ENCODE measurements at regions not wholly inside any gene's neighbourhood (a gene's known extent, or its start where the extent isn't known, plus 50 kb on each side); places are given as distances from the start of the nearest gene placed in this dataset.

DNA sequence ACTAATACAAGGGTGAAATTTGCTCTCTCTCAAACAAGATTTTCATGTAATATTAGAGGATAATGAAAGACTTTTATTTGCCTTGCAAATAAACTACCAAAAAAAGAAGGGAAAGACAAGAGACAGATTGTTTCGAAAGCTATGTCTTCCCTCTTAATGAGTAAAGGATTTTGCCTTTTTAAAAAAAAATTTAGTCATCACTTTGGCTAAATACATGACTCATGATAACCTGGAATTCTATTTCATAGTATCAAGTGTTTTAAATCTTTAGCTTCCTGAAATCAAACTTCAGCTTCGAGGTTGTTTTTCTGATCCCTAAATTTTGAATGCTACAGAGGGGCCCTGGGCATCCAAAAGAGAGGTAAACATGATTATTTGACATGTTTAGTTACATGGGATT lies 144.4 kb downstream of the CCDC59 start:
- Histone ChIP-seq H3K4me3 (no peak overlapping the region), H3K9ac (no peak overlapping the region), H3K27ac (no peak overlapping the region), H3K4me1 (no peaks in the 10 kb centered on the region), H4K20me1 (no peaks in the 10 kb centered on the region), H3K9me3 (peaks cover 25% of the 10 kb centered on the region), H3K4me2 (no peak overlapping the region), H3K27me3 (no peaks in the 10 kb centered on the region), H3K36me3 (no peaks in the 10 kb centered on the region)
- no peak for TF ChIP-seq Cebpa-rat (IDR thresholded peaks at IDR 0.05)

DNA sequence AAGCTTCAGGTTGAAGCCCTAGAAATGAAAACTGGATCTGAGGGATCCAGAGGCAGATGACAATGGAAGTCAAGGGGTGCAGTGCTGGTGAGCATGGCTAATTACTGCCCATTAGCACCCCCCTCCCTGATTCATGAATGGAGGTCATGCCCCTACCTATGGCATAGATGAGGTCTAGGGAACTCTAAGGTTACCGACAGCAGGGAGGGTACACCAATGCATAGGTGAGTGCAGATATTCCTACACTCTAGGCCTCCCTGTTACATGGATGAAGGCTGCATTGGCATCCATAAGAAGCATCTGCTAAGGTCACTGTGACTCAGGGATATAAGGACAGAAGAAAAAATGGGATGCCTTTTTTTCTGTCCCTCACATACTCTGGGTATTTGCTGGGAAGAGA lies 147.3 kb downstream of the CCDC59 start:
- H3K4me1 ChIP-seq: no peaks in the 10 kb centered on the region
- H3K9me3 ChIP-seq: peaks cover 25% of the 10 kb centered on the region
- H4K20me1 ChIP-seq: no peaks in the 10 kb centered on the region
- H3K4me2 ChIP-seq: no peak overlapping the region
- H3K27ac ChIP-seq: no peak overlapping the region
- H3K27me3 ChIP-seq: no peaks in the 10 kb centered on the region
- no peaks in the 10 kb centered on the region for H3K36me3 ChIP-seq
- H3K9ac ChIP-seq: no peak overlapping the region
- H3K4me3 ChIP-seq: no peak overlapping the region
- TF ChIP-seq Cebpa-rat (IDR thresholded peaks at IDR 0.05): no peak

DNA sequence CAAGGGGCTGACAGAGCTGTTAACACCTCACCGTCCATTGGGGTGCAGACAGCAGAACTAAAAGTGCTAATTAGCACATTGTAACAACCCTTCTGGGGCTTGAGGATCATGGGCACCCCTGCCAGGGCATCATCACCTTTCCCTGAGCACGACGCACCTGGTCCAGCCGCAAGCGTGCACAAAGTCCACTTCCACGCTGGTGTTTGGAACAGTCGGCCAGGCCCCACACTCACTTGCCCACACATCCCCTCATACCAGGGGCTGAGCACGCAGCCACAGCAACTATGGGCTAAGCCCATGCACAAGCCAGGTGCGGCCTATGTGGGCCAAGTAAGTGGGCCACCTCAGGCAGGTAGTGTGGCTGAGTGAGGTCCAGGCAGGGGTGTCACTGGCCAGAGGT lies 148.7 kb downstream of the CCDC59 start:
- no peak for TF ChIP-seq Cebpa-rat (IDR thresholded peaks at IDR 0.05)
- H4K20me1 ChIP-seq: no peaks in the 10 kb centered on the region
- no peak overlapping the region for H3K4me2 ChIP-seq
- H3K36me3 ChIP-seq: no peaks in the 10 kb centered on the region
- H3K9me3 ChIP-seq: peaks cover 22% of the 10 kb centered on the region
- H3K27me3 ChIP-seq: no peaks in the 10 kb centered on the region
- no peaks in the 10 kb centered on the region for H3K4me1 ChIP-seq
- H3K27ac ChIP-seq: no peak overlapping the region
- H3K9ac ChIP-seq: no peak overlapping the region
- no peak overlapping the region for H3K4me3 ChIP-seq

- H3K4me2 ChIP-seq: no peak overlapping the region
- no peak for TF ChIP-seq Cebpa-rat (IDR thresholded peaks at IDR 0.05)
- H3K4me3 ChIP-seq: no peak overlapping the region
- no peaks in the 10 kb centered on the region for H4K20me1 ChIP-seq
- no peaks in the 10 kb centered on the region for H3K36me3 ChIP-seq
- H3K27me3 ChIP-seq: no peaks in the 10 kb centered on the region
- H3K4me1 ChIP-seq: no peaks in the 10 kb centered on the region
- H3K9ac ChIP-seq: no peak overlapping the region
- H3K9me3 ChIP-seq: peaks cover 17% of the 10 kb centered on the region
- no peak overlapping the region for H3K27ac ChIP-seq
Measured at GRCh38 chr12:82207556-82207955, 150.6 kb downstream of the CCDC59 start.

DNA sequence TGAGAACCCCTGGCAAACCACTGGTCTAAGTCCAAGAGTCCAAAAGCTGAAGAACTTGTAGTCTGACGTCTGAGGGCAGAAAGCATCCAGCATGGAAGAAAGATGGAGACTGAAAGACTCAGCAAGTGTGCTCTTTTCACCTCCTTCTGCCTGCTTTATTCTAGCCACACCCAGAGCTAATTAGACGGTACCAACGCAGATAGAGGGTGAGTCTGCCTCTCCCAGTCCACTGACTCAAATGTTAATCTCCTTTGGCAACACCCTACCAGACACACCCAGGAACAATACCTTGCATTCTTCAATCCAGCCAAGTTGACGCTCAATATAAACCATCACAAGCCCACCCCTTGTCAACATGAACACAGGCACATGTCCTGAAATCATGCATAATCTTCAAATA lies 155.1 kb downstream of the CCDC59 start:
- H3K9ac ChIP-seq: no peak overlapping the region
- no peaks in the 10 kb centered on the region for H3K36me3 ChIP-seq
- H3K9me3 ChIP-seq: no peaks in the 10 kb centered on the region

DNA sequence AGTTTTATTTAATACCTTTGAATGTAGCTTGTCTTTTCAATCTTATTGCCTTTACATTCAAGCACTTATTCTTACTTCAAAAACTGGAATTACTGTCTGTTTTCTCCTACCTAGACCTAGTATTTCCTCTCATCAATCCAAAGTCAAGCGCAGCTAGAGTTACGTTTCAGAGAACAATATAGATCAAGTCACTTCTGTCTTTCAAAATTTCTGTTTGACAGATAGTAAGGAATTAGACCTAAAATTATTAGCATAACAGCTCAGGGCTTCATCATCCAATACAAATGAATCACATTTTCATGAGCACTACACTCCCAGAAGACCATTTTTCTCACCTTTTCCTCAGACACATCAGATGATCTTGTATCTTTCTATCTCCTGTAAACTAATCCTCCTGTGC lies 170.6 kb downstream of the CCDC59 start:
- TF ChIP-seq Cebpa-rat (IDR thresholded peaks at IDR 0.05): no peak
- H3K27me3 ChIP-seq: no peaks in the 10 kb centered on the region
- H3K4me2 ChIP-seq: no peak overlapping the region
- H3K9me3 ChIP-seq: no peaks in the 10 kb centered on the region
- H3K27ac ChIP-seq: no peak overlapping the region
- H3K4me3 ChIP-seq: no peak overlapping the region
- H3K36me3 ChIP-seq: no peaks in the 10 kb centered on the region
- no peak overlapping the region for H3K9ac ChIP-seq
- H3K4me1 ChIP-seq: no peaks in the 10 kb centered on the region
- no peaks in the 10 kb centered on the region for H4K20me1 ChIP-seq

More for the DNA sequence above, 155.1 kb downstream of the CCDC59 start:
- Histone ChIP-seq H4K20me1 (no peaks in the 10 kb centered on the region), H3K4me3 (no peak overlapping the region), H3K4me2 (no peak overlapping the region), H3K4me1 (no peaks in the 10 kb centered on the region), H3K27me3 (no peaks in the 10 kb centered on the region), H3K27ac (no peak overlapping the region)
- TF ChIP-seq Cebpa-rat (IDR thresholded peaks at IDR 0.05): no peak

GRCh38 chr12:82187011-82187410 lies 171.2 kb downstream of the CCDC59 start:
- Histone ChIP-seq H3K36me3 (no peaks in the 10 kb centered on the region), H3K4me3 (no peak overlapping the region), H3K4me1 (no peaks in the 10 kb centered on the region), H3K27me3 (no peaks in the 10 kb centered on the region), H3K9me3 (no peaks in the 10 kb centered on the region), H4K20me1 (no peaks in the 10 kb centered on the region), H3K27ac (no peak overlapping the region), H3K9ac (no peak overlapping the region), H3K4me2 (no peak overlapping the region)
- TF ChIP-seq Cebpa-rat (IDR thresholded peaks at IDR 0.05): no peak

DNA sequence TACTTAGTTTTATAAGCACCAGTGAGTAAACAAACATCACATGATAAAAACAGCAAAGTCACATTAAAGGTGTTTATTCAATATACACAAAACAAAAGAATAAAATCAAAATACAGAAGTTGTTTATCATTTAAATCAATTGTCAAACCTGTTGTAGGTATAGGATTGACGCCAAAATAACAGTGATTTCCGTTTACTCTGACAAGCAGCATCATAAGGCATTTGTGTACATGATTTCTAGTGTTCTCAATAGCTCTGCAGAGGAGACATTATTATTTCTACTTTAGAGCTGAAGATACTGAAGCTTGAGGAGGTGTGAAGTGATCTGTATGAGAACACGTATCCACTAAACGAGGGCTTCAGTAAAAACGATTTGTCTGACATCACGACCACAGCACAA lies 171.9 kb downstream of the CCDC59 start:
- no peaks in the 10 kb centered on the region for H3K4me1 ChIP-seq
- H3K36me3 ChIP-seq: no peaks in the 10 kb centered on the region
- H3K4me3 ChIP-seq: no peak overlapping the region
- no peaks in the 10 kb centered on the region for H3K27me3 ChIP-seq
- H3K9ac ChIP-seq: no peak overlapping the region
- no peaks in the 10 kb centered on the region for H4K20me1 ChIP-seq
- H3K27ac ChIP-seq: no peak overlapping the region
- no peak for TF ChIP-seq Cebpa-rat (IDR thresholded peaks at IDR 0.05)
- H3K9me3 ChIP-seq: no peaks in the 10 kb centered on the region
- no peak overlapping the region for H3K4me2 ChIP-seq

GRCh38 chr12:82184844-82185243 lies 173.3 kb downstream of the CCDC59 start:
- Histone ChIP-seq H3K9me3 (no peaks in the 10 kb centered on the region), H3K36me3 (no peaks in the 10 kb centered on the region), H3K27me3 (no peaks in the 10 kb centered on the region), H4K20me1 (no peaks in the 10 kb centered on the region), H3K4me3 (no peak overlapping the region), H3K27ac (no peak overlapping the region), H3K4me2 (no peak overlapping the region), H3K9ac (no peak overlapping the region), H3K4me1 (no peaks in the 10 kb centered on the region)
- no peak; the same call in 1 of the 2 replicates for TF ChIP-seq Cebpa-rat (IDR thresholded peaks at IDR 0.05)

GRCh38 chr12:82182601-82183190 lies 175.5 kb downstream of the CCDC59 start:
- no peaks in the 10 kb centered on the region for H3K27me3 ChIP-seq
- H3K9ac ChIP-seq: no peak overlapping the region
- no peaks in the 10 kb centered on the region for H3K36me3 ChIP-seq
- no peak overlapping the region for H3K27ac ChIP-seq
- TF ChIP-seq Cebpa-rat (IDR thresholded peaks at IDR 0.05): no peak
- H3K4me3 ChIP-seq: no peak overlapping the region
- H3K4me1 ChIP-seq: no peaks in the 10 kb centered on the region
- H4K20me1 ChIP-seq: no peaks in the 10 kb centered on the region
- no peaks in the 10 kb centered on the region for H3K9me3 ChIP-seq
- no peak overlapping the region for H3K4me2 ChIP-seq
